Keratinocyte (primary cell): ENCODE measurements at regions not wholly inside any gene's neighbourhood (a gene's known extent, or its start where the extent isn't known, plus 50 kb on each side); places are given as distances from the start of the nearest gene placed in this dataset.

ENCODE experiments used
- DNase-seq: peaks from one replicate; pipeline ENCODE4 v3.0.0-alpha.2; 2011; ENCODE audit warnings: low read depth, missing footprints, low spot score
- FAIRE-seq: peaks from 2 replicates; lab custom pipeline; 2011; peaks lifted over from hg19 to GRCh38; lab: Jason Lieb, UNC
- H2AFZ ChIP-seq: 2 replicates; pipeline ENCODE4 v1.6.0; 2012; ENCODE audit warnings: low read length, control low read depth, inconsistent platforms; ENCODE audit not compliant: control insufficient read depth
- H3K27ac ChIP-seq: 2 replicates; pipeline ENCODE4 v1.5.1; 2011; ENCODE audit warnings: low read length; ENCODE audit not compliant: control insufficient read depth, insufficient read depth
- H3K27me3 ChIP-seq: 3 replicates; pipeline ENCODE4 v1.6.0; 2011; ENCODE audit warnings: low read length; ENCODE audit not compliant: control insufficient read depth, insufficient read depth; ENCODE audit errors: extremely low read depth
- H3K36me3 ChIP-seq, 2 experiments: 2 replicates in 1 of 2; 3 replicates in 1 of 2; pipeline ENCODE4 v1.5.1; 2011; ENCODE audit warnings: low read length in 2 of 2, mild to moderate bottlenecking in 1 of 2; ENCODE audit not compliant: control insufficient read depth in 2 of 2, insufficient read depth in 2 of 2; ENCODE audit errors: extremely low read depth in 1 of 2
- H3K4me1 ChIP-seq: 3 replicates; pipeline ENCODE4 v1.5.1; 2011; ENCODE audit warnings: low read length; ENCODE audit not compliant: control insufficient read depth, insufficient read depth; ENCODE audit errors: extremely low read depth
- H3K4me2 ChIP-seq: 3 replicates; pipeline ENCODE4 v1.6.0; 2011; ENCODE audit warnings: low read depth, low read length; ENCODE audit not compliant: control insufficient read depth, insufficient read depth; ENCODE audit errors: extremely low read depth
- H3K4me3 ChIP-seq, 3 experiments: fragments of 200-600 bp in 1 of 3; sonication (generic) in 1 of 3; 2 replicates in 2 of 3; 3 replicates in 1 of 3; pipeline ENCODE4 v1.5.1; 2011 to 2016; ENCODE audit warnings: low read length in 3 of 3, mild to moderate bottlenecking in 3 of 3, control low read depth in 2 of 3, inconsistent platforms in 1 of 3, low read depth in 1 of 3, mixed read lengths in 1 of 3, mixed run types in 1 of 3, moderate library complexity in 1 of 3; ENCODE audit not compliant: control insufficient read depth in 2 of 3, insufficient read depth in 2 of 3; ENCODE audit errors: extremely low read depth in 1 of 3
- H3K79me2 ChIP-seq: 2 replicates; pipeline ENCODE4 v1.6.0; 2012; ENCODE audit warnings: low read length; ENCODE audit not compliant: control insufficient read depth, insufficient read depth
- H3K9ac ChIP-seq: 3 replicates; pipeline ENCODE4 v1.6.0; 2011; ENCODE audit warnings: low read length; ENCODE audit not compliant: control insufficient read depth, insufficient read depth; ENCODE audit errors: extremely low read depth
- H3K9me1 ChIP-seq: 3 replicates; pipeline ENCODE4 v1.6.0; 2011; ENCODE audit warnings: low read length; ENCODE audit not compliant: control insufficient read depth, insufficient read depth; ENCODE audit errors: extremely low read depth
- H3K9me3 ChIP-seq: 2 replicates; pipeline ENCODE4 v1.5.1; 2012; ENCODE audit warnings: low read depth, low read length; ENCODE audit not compliant: control insufficient read depth
- H4K20me1 ChIP-seq: 3 replicates; pipeline ENCODE4 v1.6.0; 2011; ENCODE audit warnings: low read length; ENCODE audit not compliant: control insufficient read depth, insufficient read depth; ENCODE audit errors: extremely low read depth
- CTCF ChIP-seq, 3 experiments: IDR thresholded peaks in 1 of 3; conservative IDR thresholded peaks in 1 of 3; optimal IDR thresholded peaks in 1 of 3; 2 replicates in 2 of 3; 3 replicates in 1 of 3; pipeline versions ENCODE3 to v1.5.1; 2011; ENCODE audit warnings: low read length in 3 of 3, mild to moderate bottlenecking in 3 of 3, moderate library complexity in 2 of 3, control low read depth in 1 of 3, inconsistent platforms in 1 of 3; ENCODE audit not compliant: insufficient read depth in 2 of 3; ENCODE audit errors: extremely low read depth in 1 of 3
- EZH2 ChIP-seq: IDR thresholded peaks from one replicate; pipeline ENCODE4 v1.6.1; 2012; ENCODE audit warnings: inconsistent platforms, mild to moderate bottlenecking, low read length, moderate library complexity
- dilution Hi-C: fragments of 300-500 bp; cut with MboI; formaldehyde crosslinking; loops from one replicate; pipeline ENCODE4 v1.7.0; 2020; ENCODE audit warnings: low sequenced_read_pairs; ENCODE audit not compliant: extremely low pct_ligation_motif_present

- DNase-seq (no peak), FAIRE-seq (no peak)
- Histone ChIP-seq H4K20me1 (no peaks in the 10 kb centered on the region), H3K27ac (no peak overlapping the region), H3K4me2 (no peak overlapping the region), H2AFZ (no peak overlapping the region), H3K9me1 (no peaks in the 10 kb centered on the region), H3K27me3 (no peaks in the 10 kb centered on the region), H3K79me2 (no peaks in the 10 kb centered on the region), H3K4me3 (no peak overlapping the region), H3K4me1 (no peaks in the 10 kb centered on the region), H3K9ac (no peak overlapping the region), H3K9me3 (no peaks in the 10 kb centered on the region), H3K36me3 (no peaks in the 10 kb centered on the region)
- dilution Hi-C loops = no loop called here
- no peak for TF ChIP-seq EZH2
- no peak for TF ChIP-seq CTCF (optimal IDR thresholded peaks at IDR 0.05 in 1 of 3, IDR thresholded peaks at IDR 0.05 in 1 of 3, conservative IDR thresholded peaks at IDR 0.05 in 1 of 3; ENCODE audit: extremely low read depth in 1 of 3, insufficient read depth in 2 of 3, low read length in 3 of 3)
Observed at GRCh38 chr20:60600036-60600435, 641.8 kb downstream of the CDH26 start.

- Histone ChIP-seq H3K36me3 (no peaks in the 10 kb centered on the region), H4K20me1 (no peaks in the 10 kb centered on the region)
- dilution Hi-C loops = no loop called here
Observed at GRCh38 chr20:60624066-60624465, 628.0 kb upstream of the CDH4 start.

More at GRCh38 chr20:60624066-60624465, 628.0 kb upstream of the CDH4 start:
- Histone ChIP-seq H3K27me3 (peaks cover 6% of the 10 kb centered on the region), H3K79me2 (no peaks in the 10 kb centered on the region), H3K9me1 (no peaks in the 10 kb centered on the region), H3K4me3 (no peak overlapping the region), H2AFZ (no peak overlapping the region), H3K9me3 (no peaks in the 10 kb centered on the region), H3K9ac (no peak overlapping the region), H3K4me2 (no peak overlapping the region), H3K4me1 (no peaks in the 10 kb centered on the region), H3K27ac (no peak overlapping the region)
- FAIRE-seq (no peak), DNase-seq (no peak)
- TF ChIP-seq EZH2 = no peak
- no peak for TF ChIP-seq CTCF (optimal IDR thresholded peaks at IDR 0.05 in 1 of 3, IDR thresholded peaks at IDR 0.05 in 1 of 3, conservative IDR thresholded peaks at IDR 0.05 in 1 of 3; ENCODE audit: extremely low read depth in 1 of 3, insufficient read depth in 2 of 3, low read length in 3 of 3)
